NT2/D1 (cell line): ENCODE measurements at regions not wholly inside any gene's neighbourhood (a gene's known extent, or its start where the extent isn't known, plus 50 kb on each side); places are given as distances from the start of the nearest gene placed in this dataset.

Source experiments
- SUZ12 ChIP-seq: IDR thresholded peaks from 2 replicates; pipeline ENCODE4 v1.6.1; 2011; ENCODE audit not compliant: insufficient read length, insufficient read depth; ENCODE audit errors: extremely low read depth
- YY1 ChIP-seq: IDR thresholded peaks from 2 replicates; pipeline ENCODE4 v1.6.1; 2011; ENCODE audit not compliant: insufficient read length, insufficient read depth
- ZNF274 ChIP-seq: IDR thresholded peaks from 2 replicates; pipeline ENCODE4 v1.6.1; 2011; ENCODE audit warnings: mild to moderate bottlenecking, low read depth, low read length

DNA sequence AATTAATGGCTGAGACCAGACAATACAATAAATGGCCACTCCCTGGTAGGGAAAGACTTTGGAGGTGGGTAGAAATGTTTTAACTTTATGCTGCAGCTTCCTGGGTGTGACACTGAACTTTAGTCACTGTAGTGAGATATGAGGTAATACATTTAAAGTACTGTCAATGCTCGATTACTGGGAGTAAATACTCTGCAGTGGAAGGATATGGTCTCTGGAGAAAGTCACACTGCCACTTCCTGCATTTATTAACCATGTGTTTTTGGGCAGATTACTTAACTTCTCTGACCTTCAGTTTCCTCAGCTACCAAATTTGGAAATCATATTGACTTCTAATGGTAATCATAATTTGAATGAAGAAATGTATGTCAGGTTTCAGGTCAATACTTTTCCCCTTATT lies 317.1 kb upstream of the TGFBR2 start:
- no peak for TF ChIP-seq YY1
- TF ChIP-seq ZNF274, result no peak
- TF ChIP-seq SUZ12, result no peak
